ENCODE measurements at regions not wholly inside any gene's neighbourhood (a gene's known extent, or its start where the extent isn't known, plus 50 kb on each side); places are given as distances from the start of the nearest gene placed in this dataset.
"Not testable (repeated sequence)": the region's sequence is repeated elsewhere in the genome, so short reads cannot be mapped to it uniquely, and the experiment has no call there.

GRCh38 chr14:57060276-57060955, 208.3 kb downstream of the EXOC5 start:
- DNase-seq = peak; percentile 86

DNA sequence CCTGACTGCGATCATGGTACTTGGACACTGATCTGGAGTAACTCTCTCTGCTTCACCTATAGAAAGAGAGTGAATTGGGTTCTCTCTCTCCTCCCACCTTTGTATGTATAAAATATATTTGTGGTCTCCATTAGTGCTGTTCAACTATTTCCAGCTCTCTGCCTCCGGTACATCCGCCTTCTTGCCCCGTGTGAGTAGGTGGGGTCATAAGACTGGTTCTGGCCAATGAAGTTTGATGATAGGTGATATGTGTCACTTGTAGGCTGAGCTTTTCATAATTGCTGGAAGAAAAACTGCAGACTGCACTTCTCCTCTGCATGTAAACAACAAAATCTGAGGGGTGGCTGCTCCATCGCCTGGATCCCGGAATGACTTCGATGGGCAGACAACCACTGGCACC, 210.4 kb downstream of the EXOC5 start:
- DNase-seq = no peak

DNA sequence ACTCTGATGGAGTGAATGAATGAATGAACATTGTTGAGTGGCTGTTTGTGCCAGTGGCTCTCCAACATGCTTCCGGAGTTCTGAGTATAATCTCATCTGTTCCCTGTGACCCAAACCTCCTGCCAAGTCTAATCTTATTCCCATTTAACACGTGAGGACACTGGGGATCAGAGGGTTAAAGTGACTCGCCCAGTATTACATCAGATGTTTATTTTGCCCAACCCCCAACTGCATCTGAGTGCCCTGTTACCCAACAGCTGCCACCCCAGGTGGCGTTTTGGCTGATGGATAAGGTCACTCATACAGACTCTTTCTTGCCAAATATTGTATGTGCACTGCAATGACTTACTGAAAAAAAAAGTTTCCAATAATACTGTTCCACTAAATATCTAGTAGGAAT, 210.9 kb downstream of the EXOC5 start:
- no peak for DNase-seq

GRCh38 chr14:57056522-57056921, 212.2 kb downstream of the EXOC5 start:
- not testable (repeated sequence) for DNase-seq

GRCh38 chr14:57052705-57053302, 215.9 kb downstream of the EXOC5 start:
- no peak for DNase-seq

DNA sequence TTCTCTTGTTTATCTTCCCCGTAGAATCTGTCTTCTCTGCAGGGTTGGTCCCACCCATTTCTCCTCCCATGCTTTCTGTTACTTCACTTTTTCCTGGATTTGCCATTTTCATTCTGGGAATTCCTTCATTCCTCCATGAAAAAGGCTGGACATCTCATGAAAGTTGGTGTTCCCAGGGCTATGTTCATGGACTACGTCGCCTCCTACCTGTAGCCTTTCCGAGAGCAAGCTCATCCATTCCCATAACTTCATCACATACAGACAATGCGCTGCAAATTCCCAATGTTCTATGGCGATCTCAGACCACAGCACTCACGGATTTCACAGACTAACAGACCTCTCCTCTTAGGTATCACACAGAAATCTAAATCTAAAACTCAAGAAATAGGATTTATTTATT, 217.1 kb downstream of the EXOC5 start:
- no peak for DNase-seq

DNA sequence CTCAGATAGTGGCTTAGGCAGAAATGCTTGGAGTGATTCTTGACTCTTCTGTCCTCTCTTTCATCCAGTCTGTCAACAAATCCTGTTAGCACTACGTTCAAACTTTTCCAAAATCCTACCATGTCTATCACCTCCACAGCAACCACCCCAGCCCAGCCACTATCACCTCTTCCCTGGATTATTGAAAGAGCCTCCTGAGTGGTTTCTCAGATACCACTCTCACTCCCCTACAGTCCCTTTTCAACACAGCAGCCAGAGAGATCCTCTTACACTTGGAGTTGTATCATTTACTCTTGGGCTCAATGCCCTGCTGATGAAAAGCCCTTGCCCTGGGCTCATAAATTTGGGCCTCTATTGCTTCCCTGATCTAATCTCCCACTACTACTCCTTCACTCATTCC, 218.9 kb downstream of the EXOC5 start:
- no peak for DNase-seq

GRCh38 chr14:57046175-57046574, 222.5 kb downstream of the EXOC5 start:
- no peak for DNase-seq

DNA sequence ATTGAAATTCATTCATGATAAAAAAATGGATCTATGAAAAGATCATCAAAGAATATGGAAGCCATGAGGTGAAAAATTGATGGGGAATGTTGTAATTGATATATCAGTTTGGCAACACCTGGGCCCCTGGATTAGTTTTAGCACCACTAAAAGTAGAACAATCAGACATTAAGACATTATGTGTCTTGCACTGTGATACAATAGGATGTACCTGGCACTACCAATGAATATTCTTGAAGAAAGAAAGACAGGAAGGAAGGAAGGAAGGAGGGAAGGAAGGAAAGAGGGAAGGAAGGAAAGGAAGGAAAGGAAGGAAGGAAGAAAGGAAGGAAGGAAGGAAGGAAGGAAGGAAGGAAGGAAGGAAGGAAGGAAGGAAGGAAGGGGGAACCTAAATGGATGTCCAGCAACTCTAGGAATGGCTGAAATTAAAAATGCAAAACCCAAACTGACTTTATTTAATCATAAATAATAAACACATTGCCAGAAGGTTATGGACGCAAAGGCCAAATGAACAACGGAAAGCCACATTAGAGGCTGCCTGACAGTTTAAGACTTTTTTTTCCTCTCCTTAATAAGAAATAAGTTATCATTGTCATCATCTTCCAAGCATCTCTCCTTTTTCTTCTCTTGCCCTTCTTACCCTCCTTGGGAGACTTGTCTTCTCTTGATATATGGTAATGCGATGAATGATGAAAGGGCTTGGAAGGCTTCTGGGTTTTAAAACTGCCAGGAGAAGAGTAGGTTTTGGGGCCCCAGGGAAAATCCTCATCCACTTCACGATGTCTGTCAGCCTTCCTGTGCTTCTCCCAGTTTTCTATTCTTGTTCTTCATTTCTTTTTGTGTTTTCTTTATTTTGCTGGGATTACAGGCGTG, 224.4 kb downstream of the EXOC5 start:
- not testable (repeated sequence) for DNase-seq

DNA sequence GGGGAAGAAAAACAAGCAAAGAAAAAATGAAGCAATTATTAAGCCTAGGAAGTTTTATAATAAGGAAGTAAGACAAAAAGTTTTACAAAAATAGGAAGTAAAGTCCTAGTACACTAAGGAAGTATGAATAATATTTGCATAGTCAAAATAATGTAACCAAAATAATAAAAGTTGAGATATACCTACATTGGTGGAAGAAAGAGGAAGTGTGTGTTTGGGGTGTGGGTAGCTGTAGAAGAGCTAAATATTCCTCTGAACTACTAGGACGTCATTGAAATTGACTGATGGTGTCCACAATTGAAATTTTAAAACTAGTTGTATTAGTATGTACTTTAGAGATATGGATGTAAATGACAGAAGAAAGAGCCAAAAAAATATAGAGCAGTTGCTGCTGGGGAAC, 228.4 kb upstream of the OTX2 start:
- no peak for DNase-seq

GRCh38 chr14:57031474-57031873, 221.2 kb upstream of the OTX2 start:
- no peak for DNase-seq

DNA sequence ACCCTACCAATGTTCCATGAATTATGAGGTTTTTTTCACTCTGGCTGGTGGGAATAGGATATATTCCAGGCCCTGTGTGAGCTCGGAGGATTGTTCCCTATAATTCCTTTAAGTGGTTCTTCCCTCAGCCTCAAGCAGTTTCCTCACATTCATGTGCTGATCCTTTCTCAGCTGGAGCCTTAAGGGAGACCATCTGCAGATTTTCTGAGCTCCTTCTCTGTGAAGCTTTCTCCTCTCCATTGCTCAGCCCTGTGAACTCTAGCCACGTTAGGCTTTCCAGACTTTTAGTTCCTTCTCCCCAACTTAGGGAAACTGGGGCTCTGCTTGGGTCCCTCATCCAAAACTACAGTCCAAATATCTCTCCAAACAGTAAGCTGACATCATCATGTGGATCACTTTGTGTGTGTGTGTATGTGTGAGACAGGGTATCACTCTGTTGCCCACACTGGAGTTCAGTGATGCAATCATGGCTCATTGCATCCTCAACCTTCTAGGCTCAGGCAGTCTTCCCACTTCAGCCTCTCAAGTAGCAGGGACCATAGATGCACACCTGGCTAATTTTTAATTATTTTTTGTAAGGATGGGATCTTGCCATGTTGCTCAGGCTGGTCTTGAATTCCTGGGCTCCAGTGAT, 219.5 kb upstream of the OTX2 start:
- no peak for DNase-seq

DNA sequence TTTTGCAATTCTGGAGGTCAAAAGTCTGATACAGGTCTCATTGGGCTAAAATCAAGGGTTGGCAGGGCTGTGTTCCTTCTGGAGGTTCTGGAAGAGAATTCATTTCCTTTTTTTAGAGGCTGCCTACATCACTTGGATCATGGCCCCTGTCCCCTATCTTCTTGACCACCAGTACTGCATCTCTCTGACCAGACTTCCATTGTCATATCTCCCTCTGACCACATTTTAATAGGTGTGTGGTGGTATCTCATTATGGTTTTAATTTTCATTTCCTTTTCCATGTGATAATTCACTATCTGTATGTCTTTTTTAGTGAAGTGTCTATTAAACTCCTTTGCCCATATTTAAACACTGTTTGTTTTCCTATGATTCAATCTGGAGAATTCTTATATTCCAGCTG, 215.2 kb upstream of the OTX2 start:
- DNase-seq = no peak

DNA sequence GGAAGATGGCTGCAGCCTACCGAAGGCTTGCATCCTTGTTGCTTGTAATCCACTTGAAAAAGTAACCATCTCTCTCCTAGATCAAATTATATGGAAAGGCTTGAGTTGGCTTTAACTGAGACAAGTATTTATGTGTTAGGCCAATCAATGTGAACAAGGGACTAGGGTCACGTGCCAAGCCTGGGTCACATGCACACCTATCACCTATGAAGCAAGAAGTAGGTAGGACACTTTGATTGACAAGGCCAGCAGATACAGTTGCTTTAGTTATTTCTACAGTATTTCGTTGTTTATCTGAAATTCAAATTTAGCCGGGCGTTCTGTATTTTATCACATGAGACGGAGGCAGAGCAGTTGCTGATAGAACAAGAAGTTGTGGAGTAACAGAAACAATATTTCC, 212.3 kb upstream of the OTX2 start:
- DNase-seq = no peak

GRCh38 chr14:57018065-57018464, 207.8 kb upstream of the OTX2 start:
- DNase-seq = no peak

GRCh38 chr14:57013987-57014386, 203.7 kb upstream of the OTX2 start:
- no peak for DNase-seq

DNA sequence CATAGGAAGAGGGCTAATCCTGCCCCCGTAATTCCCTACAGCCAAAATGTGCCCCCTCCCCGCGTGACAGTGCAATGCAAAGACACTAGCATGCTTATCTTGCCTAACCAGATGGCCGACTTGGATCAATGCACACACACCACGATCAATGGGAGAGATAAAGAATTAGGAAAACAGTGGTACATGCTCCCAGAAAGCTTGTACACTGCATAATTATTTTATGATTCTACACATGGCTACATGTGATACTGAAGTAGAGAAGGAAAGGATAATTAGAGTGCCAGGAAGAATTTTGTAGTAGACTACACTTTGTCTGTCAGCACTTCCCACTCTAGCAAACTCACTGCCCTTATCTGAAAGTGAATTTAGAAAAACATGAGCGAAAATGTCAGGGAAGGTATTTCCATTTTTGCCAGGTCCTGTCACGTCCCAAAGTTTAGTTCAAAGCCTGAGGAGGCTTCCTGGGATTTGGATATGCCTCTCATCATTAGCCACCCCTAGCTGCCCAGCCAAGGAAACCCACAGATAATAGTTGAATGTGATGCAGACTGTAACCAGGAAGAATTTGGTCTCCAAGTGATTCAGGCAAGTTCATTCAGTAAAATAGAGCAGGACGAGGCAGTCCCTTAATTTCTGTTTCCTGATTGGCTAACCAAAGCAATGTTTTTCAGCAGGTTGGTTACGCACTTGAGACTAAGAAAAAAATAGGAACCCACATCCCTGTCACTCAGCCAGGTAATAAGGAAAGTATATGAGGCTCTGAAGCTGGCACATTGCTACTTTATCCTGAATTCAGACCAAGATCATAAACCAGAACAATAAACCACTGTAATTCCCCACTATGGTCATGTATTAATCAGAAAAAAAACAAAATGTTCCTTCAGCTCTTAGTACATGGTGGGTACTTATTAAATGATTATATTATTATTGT, 199.6 kb upstream of the OTX2 start:
- no peak for DNase-seq

- DNase-seq = no peak
Observed at GRCh38 chr14:57008534-57008933, 198.3 kb upstream of the OTX2 start.

- no peak for DNase-seq
Observed at GRCh38 chr14:56998728-56999127, 188.4 kb upstream of the OTX2 start.

GRCh38 chr14:56996721-56997399, 186.6 kb upstream of the OTX2 start:
- no peak for DNase-seq

GRCh38 chr14:56995010-56995409, 184.7 kb upstream of the OTX2 start:
- no peak for DNase-seq

DNA sequence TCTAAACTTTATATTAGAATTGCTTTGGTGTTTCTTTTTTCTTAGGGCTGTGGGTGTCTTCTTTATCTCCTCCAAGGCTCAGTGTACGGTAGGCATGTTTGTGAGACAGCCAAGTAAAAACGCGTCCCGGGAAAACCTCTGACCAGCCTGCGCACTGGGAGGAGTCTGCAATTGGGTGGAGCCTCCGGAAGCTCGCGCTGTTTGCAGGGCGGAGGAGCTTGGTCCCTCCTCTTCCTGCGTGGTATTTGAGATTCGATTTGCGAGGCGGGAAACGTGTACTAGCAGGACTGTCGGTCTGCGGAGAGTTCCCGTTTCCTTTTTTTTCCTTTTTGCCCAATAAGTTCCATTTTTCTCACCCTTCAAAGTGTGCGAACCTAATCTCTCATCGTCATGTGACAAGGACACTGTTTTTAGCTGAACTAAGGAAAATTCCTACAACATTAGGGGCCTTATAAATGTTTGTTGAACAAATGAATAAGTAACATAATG, 182.1 kb upstream of the OTX2 start:
- no peak for DNase-seq

All from activated CD4-positive, alpha-beta T cell treated with anti-CD3 and anti-CD28 coated beads, Interleukin-10, Interleukin-2, amounts not matched to agents 100 ng/mL and 50 ng/mL, durations not matched to agents 16 hours and 8 hours (primary cell).